COLO668 (cell line): ENCODE measurements at regions not wholly inside any gene's neighbourhood (a gene's known extent, or its start where the extent isn't known, plus 50 kb on each side); places are given as distances from the start of the nearest gene placed in this dataset.

Experiments
- DNase-seq: peaks from one replicate; lab custom pipeline; 2025; ENCODE audit not compliant: unreplicated experiment; lab: John Stamatoyannopoulos, UW

DNA sequence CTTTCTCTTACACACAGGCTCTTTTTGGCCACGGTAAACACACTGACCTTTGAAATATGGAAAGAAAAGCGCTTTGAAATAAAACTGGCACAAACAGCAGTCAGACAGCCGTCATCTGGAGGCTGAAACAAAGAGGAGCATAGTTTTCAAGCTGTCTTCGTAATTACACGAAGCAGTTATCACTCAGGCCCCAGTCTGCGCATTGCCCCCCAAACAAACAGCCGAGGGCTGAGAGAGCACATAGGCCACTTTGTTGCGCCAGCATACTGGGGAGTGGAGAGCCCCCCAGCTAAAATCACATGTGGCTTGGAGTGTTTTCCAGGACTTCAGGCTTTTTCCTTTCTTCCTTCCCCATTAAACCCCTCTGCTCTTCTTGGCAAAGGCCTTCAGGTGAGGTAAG, 142.9 kb upstream of the BTG1 start:
- DNase-seq, result no peak

DNA sequence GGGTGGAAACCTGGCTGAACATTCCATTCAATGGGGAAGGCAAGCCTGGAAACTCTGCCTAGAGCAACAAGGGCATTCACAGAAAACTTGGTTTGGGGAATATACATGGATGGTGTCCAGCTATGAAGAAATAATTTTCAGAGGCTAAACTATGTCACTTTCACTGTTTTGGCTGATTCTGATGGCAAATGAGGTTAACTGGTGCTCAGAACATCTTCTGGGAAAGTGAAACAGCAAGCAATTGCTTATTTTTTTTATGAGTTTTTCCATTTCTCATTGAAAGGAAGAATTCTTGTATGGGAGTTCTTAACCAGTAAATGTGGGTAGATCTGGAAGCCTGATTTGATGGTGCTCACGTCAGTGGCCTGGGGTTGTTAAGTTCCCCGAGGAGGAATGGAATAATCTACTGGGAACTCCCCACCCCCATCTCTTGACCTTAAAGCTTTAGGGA, 132.8 kb upstream of the BTG1 start:
- no peak for DNase-seq

DNA sequence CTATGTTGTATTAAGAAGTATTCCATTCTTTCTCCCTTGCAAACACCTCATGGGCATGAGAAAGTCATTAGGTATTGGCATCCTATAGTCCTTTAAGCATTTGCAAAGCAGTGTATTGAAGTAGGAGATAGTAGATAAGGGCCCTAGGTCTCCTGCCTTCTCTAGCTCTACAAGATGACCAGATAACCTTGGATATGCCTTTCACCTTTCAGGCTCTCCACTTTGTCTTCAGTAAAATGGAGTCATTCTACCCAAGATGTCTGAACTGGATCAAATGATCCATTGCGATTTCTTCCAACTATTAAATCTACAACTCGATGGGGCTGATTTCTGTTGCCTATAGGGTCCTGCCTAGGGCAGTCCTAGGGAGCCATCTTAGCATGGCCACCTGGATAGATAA, 132.1 kb upstream of the BTG1 start:
- DNase-seq, result no peak

DNA sequence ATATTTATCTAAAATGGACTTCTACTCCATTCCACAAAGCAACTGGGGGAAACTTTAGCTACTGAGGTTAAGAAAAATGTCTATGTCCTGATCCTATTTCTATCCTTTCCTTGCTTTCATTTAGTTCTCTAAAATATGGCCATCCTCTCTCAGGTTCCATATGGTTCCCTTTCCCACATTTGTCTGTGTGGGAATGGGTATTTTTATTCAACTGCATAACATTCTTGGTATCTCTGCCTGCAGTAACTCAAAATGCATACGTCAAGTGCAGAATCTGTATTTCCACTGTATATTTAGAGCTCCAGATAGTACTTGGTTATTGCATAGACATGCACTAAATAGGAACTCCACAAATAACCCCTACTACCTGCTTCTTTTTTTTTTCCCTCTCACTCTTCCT, 130.6 kb upstream of the BTG1 start:
- no peak for DNase-seq

DNA sequence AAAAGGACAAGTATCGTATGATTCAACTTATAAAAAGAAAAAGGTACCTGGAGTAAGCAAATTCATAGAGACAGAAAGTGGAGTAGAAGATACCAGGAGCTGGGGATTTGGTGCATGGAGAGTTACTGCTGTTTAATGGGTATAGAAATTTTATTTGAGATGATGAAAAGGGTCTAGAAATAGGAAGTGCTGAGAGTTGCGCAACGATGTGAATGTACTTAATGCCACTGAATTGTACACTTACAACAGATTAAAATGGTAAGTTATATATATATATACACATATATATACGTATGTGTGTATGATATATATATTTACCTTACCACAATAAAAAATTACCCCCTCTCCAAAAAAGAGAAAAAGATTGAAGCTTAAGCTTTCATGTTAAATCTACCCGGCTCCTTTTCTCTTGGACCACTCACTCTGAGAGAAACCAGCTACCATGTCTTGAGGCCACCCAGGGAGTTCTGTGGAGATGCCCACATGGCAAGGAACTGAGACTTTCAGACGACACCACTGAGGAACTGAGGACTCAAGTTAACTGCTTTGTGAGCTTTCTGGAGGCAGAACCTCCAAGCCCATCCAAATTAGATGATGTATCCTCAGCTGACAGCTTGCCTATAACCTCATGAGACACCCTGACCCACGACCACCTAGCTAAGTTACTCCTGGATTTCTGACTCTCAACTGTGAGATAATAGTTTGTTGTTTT, 130.0 kb upstream of the BTG1 start:
- DNase-seq, result no peak

DNA sequence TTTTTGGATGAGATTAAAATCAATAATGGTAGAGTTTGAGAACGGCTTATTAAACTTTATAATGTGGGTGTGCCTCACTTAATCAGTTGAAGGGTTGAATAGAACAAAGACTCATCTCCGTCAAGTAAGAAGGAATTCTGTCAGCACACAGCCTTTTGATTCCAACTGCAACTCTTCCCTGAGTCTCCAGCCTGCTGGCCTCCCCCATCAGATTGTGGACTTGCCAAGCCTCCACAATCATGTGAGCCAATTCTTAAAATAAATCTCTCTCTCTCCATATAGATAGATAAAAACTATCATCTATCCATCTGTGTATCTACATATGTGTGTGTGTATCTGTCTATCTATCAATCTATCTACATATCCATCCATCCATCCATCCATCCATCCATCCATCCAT, 127.4 kb upstream of the BTG1 start:
- no peak for DNase-seq

DNA sequence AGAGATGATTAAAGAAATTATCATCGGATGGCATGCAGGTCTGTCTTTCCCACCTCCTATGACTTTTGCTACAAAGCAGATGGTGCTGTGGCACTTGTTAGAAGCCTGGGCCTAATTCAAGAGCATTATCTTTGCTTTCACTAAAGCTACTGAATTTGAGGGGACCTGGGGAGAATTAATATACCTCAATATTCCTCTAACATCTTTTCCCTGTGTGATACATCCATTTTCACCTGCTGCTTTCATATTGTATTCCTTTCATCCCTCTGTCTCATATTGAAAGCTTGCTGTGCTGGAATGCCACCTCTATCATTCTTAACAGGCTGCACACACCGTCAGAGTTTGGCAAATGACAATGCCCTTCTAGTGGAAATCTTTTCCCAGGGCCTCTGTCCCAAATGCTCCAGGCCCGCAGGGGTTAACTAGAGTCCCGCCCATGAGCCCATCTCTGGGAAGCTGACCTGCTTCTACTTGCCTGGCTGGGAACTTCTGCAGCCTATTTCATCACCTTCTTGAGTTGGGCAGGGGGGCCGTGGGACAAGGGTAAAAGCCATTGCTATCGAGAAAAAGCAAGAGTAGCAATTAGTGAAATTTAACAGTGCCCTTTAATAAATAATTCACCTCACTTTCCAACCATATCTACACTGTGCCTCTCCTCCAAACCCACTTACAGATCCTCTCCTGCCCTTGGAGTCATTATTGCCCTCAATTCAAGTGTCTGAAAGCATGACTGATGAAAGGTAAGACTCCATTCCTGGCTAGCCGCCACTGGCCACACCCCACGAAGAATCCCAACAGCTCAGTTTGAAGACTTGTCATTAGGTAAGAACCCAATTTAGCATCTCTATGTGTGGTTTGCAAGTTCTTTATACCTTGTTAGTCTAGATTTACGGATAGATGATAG, 126.7 kb upstream of the BTG1 start:
- DNase-seq, result no peak

DNA sequence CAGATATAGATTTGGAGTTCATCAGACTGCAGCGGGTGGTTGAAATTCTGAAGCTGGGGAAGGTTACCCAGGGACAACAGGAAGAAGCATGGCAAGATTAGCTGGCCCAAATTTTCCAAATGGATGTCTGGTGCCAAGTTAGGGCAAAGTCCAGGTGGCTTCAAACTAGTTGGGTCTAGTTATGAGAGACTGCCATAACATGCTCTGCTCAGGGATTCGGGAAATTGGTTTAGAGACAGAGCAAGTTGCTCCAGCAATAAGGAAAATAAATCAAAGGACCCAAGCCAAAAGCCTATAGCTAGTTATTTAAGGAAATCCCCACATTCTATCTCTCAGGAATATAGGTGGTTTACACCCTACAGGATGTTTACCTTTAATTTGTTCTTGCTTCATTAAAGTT, 125.7 kb upstream of the BTG1 start:
- no peak for DNase-seq

DNA sequence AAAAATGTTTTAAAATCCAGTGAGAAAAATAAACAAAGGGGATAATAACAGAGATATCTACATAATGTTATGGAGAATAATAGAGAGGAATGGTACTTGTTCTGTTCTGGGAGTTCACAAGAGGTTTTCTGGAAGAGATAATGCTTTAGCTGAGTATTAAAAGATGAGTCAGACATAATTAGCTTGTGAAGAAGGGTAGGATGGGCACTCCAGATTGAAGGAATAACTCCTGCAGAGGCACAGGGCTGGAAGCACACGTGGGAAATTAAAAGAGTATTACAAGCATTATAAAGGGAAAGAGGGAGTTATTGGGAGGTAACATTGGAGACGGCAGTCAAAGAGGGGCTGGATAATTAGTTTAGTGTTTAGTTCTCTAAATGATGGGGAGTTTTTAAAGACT, 124.9 kb upstream of the BTG1 start:
- no peak for DNase-seq

DNA sequence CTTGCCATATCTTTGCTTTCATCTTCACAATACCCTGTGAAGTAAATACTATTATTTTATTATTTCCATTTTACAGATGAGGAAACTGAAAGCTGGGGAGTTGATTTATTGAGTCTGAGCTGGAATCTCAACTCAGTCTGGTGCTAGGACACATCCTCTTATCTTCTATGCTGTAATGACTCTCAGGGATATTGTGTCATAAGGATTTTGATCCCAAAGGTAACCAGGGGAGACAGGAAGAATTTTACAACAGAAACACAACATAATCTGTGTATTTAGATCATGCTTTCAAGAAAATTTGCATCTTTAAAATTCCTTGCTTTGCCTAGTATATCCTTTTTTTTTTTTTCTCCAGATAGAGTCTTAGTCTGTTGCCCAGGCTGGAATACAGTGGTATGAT, 123.3 kb upstream of the BTG1 start:
- DNase-seq, result no peak

DNA sequence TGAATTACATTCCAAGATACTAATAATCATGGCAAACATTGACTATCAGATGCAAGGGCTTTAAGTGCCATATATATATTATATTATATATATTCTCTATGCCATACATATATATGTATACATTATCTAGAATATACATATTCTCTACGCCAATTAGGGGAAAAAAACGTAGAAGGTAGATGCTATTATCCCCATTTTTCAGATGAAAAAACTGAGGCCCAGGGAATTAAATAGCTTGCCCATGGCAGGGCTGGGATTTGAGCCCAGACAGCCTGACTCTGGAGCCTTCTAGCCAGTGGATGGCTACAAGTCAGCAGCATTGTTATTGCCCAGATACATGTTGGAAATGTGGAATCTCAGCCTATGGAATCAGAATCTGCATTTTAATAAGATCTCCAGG, 116.0 kb upstream of the BTG1 start:
- DNase-seq, result no peak

DNA sequence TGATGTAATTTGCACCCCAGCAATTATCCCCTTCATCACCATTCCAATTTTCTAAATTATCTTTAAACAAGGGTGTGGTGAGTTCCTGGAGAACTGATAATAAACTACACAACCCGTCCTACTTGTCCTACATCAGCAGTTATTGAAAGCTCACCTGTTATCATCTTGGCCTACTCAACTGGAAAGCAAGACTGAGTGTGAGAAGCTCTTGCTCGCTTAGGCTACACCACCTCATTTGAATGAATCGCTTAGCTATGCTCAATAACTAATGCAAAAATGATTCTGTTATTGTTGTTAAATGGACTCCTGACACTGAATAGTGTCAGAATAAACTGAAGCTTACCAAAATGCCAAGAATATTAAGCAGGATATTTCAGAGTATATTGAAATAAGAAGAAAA, 115.4 kb upstream of the BTG1 start:
- DNase-seq, result no peak

DNA sequence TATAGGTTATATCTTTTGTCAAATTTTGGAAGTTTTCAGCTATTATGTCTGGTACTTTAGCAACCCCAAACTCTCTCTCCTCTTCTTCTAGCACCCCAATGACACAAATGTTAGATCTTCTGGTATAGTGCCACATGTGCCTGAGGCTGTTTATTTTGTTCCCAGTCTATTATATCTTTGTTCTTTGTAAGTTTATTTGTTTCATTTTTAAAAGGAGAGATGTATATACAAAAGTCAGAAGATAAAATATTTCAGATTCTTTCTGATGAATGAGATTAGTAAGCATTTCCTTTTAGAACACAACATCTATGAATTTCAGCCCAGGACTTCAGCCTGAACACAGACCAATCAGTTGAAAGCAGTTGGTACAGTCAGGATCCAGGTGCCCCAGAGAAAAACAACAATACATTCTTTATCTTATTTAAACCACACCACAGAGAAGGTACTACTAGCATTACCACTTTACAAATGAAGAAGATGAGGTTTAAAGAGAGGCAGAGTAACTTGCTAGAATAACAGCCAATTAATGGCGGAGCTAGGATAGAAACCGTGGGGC, 114.1 kb upstream of the BTG1 start:
- DNase-seq, result no peak

DNA sequence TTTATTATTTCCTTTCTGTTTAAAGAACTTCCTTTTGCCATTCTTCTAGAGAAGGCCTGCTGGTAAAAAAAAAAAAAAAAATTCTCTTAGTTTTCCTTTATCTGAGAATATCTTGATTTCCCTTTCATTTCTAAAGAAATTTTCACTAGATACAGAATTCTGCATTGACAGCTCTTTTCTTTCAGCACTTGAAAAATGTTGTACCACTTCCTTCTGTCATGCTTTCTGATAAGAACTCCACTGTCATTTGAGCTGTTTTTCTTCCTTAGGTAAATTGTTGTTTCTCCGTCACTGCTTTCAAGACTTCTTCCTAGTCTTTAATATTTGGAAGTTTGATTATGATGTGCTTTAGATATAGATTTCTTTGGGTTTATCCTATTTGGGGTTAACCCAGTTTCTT, 113.6 kb upstream of the BTG1 start:
- DNase-seq, result no peak

DNA sequence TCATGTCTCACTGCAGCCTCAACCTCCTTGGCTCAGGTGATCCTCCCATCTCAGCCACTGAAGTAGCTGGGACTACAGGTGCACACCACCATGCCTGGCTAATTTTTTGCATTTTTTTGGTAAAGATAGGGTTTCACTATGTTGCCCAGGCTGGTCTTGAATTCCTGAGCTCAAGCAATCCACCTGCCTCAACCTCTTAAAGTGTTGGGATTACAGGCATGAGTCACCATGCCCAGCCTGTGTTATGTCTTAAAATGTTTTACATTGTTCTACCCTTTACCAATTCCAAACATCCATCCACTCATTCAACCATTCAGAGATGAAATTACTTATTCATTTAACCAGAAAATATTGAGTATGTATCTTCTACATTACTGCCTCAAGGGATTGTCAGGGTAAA, 111.6 kb upstream of the BTG1 start:
- DNase-seq, result no peak

DNA sequence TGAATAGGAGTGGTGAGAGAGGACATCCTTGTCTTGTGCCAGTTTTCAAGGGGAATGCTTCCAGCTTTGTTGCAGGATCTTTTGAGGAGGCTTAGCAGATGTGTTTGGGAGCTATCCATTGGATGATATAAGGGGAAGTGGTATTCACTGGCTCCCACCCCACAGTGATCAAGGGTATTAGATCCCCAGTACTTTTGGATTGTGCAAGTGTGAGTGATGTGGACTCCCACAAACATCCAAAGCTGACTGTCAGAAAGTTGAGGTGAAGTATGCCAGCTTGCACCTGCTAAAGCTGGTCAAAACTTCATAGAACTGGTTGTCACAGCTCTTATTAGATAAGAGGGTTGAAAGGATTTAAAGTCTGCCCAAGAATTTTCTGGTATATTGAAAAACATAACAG, 110.1 kb upstream of the BTG1 start:
- DNase-seq, result no peak

DNA sequence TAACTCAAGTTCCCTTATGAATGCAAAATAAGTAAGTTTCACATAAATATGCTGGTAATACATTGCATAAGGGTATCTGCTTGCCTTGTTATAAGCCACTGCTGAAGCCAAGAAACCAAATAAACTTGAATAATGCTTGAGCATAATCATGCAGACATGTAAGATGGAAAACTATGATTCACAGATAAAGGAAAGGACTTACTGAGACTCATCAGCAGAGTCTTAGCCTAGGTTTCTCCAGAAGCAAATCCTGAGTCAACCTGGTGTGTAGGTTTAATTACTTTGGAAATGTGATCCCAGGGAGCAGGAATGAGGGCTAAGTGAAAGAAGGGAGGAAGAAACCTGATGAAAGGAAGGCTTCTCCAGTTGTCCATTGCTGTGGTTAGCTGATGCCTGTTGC, 107.7 kb upstream of the BTG1 start:
- DNase-seq, result no peak

DNA sequence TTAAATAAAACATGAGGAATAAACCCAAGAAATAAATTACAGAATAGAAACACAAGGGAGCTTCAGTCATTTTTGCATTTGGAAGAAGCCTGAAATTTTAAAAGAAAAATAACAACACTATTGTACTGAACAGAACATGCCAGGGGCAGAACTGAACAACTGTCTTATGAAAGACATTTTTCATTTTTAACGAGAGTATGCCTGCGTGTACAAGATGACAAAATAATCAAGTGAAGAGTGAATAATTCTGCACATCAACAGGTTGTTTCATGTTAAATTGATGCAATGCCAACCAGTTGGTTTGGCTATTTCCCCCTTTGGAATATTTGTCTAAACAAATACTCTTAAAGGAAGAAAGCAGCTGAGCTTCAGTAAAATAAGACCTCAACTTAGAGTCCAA, 103.3 kb upstream of the BTG1 start:
- no peak for DNase-seq

DNA sequence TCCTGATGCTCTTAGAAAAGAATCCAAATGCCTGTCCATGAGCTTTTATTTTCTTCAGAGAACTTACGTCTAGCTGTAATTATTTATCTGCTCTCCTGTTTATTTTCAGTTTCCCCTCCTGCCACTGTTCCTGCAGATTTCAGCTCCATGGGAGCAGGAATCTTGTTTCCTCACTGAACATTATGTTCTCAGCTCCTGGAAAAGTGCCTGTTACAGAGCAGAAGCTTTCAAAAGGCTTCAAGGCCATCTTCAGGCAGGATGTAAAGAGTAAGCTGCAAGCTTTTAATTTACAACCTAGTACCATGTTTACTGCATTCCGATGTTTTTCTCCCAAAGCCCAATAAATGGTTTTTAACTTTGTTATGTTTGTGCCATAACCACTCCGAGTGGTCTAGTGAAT, 98.4 kb upstream of the BTG1 start:
- no peak for DNase-seq

DNA sequence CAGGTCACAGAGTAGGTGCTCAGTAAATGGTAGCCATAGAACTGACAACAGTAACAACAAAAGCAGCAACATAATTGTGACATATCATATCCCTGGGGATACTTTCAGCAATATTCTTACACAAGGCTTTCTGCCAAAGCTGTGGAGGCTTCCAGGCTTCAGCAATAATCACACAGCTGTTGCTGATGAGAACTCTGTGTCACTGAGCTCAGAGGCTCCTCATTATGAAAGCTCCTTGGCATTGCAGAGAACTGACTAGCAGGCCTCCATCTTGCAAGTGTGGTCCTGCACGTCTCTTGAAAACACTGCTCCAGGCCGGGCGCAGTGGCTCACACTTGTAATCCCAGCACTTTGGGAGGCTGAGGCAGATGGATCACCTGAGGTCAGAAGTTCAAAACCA, 97.3 kb upstream of the BTG1 start:
- DNase-seq, result no peak

DNA sequence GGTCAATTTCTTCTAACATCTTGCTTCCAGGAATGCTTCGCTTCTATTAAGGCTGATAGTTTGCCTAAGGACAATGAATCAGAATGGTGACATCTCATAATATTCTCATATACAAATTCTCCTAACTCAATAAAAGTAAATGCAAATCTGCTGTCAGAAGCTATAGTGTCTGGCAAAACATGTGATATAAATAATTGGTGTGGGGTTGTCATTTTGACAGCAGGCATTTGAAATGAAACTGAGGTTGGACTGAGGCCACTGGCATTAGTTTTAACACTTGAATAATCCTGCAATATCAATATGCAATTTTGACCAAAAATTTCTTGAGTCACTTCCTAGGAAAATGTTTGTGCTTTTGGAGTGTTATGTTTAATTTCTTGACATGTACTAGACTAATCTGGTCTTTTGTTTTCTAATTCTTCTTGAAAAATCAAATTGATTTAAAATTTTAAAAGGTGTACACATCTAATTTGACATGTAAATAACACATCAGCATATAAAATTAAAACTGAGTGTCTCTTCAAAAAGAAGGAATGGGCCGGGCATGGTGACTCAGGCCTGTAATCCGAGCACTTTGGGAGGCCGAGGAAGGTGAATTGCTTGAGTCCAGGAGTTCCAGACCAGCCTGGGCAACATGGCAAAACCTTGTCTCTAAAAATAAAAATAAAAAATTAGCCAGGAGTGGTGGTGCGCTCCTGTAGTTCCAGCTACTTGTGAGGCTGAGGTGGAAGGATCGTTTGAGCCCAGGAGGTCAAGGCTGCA, 92.3 kb upstream of the BTG1 start:
- no peak for DNase-seq

DNA sequence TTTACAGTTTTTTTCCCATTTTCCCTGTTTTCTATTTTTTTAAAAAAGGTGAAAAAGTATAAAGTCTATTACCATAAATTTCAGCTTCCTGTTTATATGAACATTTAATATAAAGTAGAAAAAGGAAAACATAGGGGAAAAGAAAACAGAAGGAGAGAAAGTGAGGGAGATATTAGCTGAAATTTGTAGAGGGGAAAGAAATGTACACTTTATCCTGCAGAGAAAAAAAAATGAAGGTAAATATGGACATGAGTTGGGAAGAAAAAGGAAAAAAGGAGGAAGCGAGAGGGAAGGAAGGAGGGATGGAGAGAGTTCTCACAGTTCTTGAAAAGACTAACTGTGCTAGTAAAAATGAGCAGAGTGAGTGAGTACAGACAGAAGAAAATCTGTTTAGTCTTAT, 91.6 kb upstream of the BTG1 start:
- no peak for DNase-seq
